ENCODE measurements at regions not wholly inside any gene's neighbourhood (a gene's known extent, or its start where the extent isn't known, plus 50 kb on each side); places are given as distances from the start of the nearest gene placed in this dataset.

DNA sequence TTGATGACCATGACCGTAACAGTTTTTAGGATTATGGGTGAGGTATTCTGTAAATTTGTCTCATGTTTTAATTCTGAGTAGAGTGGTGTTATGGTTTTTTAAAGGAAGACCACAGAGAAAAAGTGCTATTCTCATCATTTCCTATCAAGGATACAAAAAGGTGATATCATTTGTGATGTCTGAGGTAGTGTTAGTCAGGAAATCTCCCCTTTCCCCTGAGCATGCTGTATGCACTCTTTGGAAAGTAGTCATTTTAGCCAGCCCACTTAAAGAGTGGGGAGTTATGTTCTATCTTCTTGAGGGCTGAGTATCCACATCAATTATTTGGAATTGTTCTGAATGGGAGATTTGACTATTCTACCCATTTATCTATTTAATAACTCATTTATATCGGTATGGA lies 414.2 kb upstream of the SLC14A2 start:
- CTCF ChIA-PET, result interaction anchor here (0.6 to 2.0 kb wide), 2 partner anchors 12 to 89 kb away, joined by 3 to 11 read pairs; no protein-coding TSS in a partner anchor
- H3K27ac ChIP-seq (ENCODE audit: extremely low read depth, low read depth, low read length), result no peak overlapping the region

DNA sequence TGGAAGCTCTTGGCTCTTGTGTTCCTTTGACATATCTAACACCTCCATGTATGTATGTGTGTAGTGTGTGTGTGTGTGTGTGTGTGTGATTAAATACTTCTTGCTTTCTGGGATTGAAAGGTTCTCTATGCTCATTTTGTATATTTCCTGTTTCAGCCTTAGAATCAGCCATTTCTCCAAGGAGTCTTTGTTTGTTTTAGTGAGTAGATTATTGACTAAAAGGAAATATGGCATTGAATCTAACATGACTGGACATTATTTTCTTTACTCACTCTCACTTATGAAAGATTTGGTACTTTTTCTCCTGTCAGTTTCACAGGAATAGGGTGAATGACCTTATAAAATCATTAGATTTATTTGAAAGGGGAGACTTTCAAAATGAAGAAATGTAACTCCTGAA lies 413.8 kb upstream of the SLC14A2 start:
- Histone ChIP-seq H3K4me3 (ENCODE audit: low read depth, low read length) (no peak overlapping the region), H3K9me3 (ENCODE audit: control insufficient read depth, insufficient read depth, low read depth, low read length) (no peaks in the 10 kb centered on the region), H3K36me3 (ENCODE audit: control insufficient read depth in 2 of 2, insufficient read depth in 1 of 2, low read length in 2 of 2) (no peaks in the 10 kb centered on the region), H3K4me1 (ENCODE audit: control insufficient read depth, insufficient read depth, low read length) (no peaks in the 10 kb centered on the region), H3K27ac (ENCODE audit: extremely low read depth, low read depth, low read length) (no peak overlapping the region)
- POLR2A ChIA-PET, result no interaction called here
- CTCF ChIA-PET, result interaction anchor here (0.6 to 2.0 kb wide), 2 partner anchors 11 to 89 kb away, joined by 3 to 11 read pairs; no protein-coding TSS in a partner anchor
- TF ChIP-seq ZNF623 (tag by site-specific recombination; IDR thresholded peaks at IDR 0.05) (no peak), ZBTB48 (tag by site-specific recombination; IDR thresholded peaks at IDR 0.05) (no peak), BCL11B (tag by site-specific recombination; IDR thresholded peaks at IDR 0.05; ENCODE audit: low read depth) (no peak), ZNF658 (tag by site-specific recombination; IDR thresholded peaks at IDR 0.05) (no peak), ZNF311 (tag by site-specific recombination; IDR thresholded peaks at IDR 0.05; ENCODE audit: borderline replicate concordance) (no peak), SETDB1 (IDR thresholded peaks at IDR 0.05; ENCODE audit: insufficient read length, low read length) (no peak), GFI1B (tag by site-specific recombination; IDR thresholded peaks at IDR 0.05) (no peak), ZNF416 (tag by site-specific recombination; IDR thresholded peaks at IDR 0.05) (no peak), ZNF776 (tag by site-specific recombination; IDR thresholded peaks at IDR 0.05; ENCODE audit: borderline replicate concordance) (no peak), ZNF530 (tag by site-specific recombination; IDR thresholded peaks at IDR 0.05; ENCODE audit: low read depth) (no peak)
- TF ChIP-seq, protein P1, sequence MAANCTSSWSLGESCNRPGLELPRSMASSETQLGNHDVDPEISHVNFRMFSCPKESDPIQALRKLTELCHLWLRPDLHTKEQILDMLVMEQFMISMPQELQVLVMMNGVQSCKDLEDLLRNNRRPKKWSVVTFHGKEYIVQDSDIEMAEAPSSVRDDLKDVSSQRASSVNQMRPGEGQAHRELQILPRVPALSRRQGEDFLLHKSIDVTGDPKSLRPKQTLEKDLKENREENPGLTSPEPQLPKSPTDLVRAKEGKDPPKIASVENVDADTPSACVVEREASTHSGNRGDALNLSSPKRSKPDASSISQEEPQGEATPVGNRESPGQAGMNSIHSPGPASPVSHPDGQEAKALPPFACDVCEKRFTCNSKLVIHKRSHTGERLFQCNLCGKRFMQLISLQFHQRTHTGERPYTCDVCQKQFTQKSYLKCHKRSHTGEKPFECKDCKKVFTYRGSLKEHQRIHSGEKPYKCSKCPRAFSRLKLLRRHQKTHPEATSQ (tag by site-specific recombination; IDR thresholded peaks at IDR 0.05), result no peak

More for the DNA sequence above, 414.2 kb upstream of the SLC14A2 start:
- POLR2A ChIA-PET, result no interaction called here
- Histone ChIP-seq H3K36me3 (ENCODE audit: control insufficient read depth in 2 of 2, insufficient read depth in 1 of 2, low read length in 2 of 2) (no peaks in the 10 kb centered on the region), H3K4me3 (ENCODE audit: low read depth, low read length) (no peak overlapping the region), H3K4me1 (ENCODE audit: control insufficient read depth, insufficient read depth, low read length) (no peaks in the 10 kb centered on the region), H3K9me3 (ENCODE audit: control insufficient read depth, insufficient read depth, low read depth, low read length) (no peaks in the 10 kb centered on the region)
- no peak for TF ChIP-seq HOXA7 (CRISPR knock-in tag; IDR thresholded peaks at IDR 0.05; ENCODE audit: borderline replicate concordance)
- TF ChIP-seq ZBTB20 (tag by site-specific recombination; IDR thresholded peaks at IDR 0.05), result no peak
- TF ChIP-seq ZNF830 (tag by site-specific recombination; IDR thresholded peaks at IDR 0.05; ENCODE audit: low read depth), result no peak
- no peak for TF ChIP-seq ZNF292 (tag by site-specific recombination; IDR thresholded peaks at IDR 0.05; ENCODE audit: borderline replicate concordance, low read depth)
- no peak for TF ChIP-seq ZNF529 (tag by site-specific recombination; IDR thresholded peaks at IDR 0.05; ENCODE audit: insufficient replicate concordance)
- TF ChIP-seq, protein P2, sequence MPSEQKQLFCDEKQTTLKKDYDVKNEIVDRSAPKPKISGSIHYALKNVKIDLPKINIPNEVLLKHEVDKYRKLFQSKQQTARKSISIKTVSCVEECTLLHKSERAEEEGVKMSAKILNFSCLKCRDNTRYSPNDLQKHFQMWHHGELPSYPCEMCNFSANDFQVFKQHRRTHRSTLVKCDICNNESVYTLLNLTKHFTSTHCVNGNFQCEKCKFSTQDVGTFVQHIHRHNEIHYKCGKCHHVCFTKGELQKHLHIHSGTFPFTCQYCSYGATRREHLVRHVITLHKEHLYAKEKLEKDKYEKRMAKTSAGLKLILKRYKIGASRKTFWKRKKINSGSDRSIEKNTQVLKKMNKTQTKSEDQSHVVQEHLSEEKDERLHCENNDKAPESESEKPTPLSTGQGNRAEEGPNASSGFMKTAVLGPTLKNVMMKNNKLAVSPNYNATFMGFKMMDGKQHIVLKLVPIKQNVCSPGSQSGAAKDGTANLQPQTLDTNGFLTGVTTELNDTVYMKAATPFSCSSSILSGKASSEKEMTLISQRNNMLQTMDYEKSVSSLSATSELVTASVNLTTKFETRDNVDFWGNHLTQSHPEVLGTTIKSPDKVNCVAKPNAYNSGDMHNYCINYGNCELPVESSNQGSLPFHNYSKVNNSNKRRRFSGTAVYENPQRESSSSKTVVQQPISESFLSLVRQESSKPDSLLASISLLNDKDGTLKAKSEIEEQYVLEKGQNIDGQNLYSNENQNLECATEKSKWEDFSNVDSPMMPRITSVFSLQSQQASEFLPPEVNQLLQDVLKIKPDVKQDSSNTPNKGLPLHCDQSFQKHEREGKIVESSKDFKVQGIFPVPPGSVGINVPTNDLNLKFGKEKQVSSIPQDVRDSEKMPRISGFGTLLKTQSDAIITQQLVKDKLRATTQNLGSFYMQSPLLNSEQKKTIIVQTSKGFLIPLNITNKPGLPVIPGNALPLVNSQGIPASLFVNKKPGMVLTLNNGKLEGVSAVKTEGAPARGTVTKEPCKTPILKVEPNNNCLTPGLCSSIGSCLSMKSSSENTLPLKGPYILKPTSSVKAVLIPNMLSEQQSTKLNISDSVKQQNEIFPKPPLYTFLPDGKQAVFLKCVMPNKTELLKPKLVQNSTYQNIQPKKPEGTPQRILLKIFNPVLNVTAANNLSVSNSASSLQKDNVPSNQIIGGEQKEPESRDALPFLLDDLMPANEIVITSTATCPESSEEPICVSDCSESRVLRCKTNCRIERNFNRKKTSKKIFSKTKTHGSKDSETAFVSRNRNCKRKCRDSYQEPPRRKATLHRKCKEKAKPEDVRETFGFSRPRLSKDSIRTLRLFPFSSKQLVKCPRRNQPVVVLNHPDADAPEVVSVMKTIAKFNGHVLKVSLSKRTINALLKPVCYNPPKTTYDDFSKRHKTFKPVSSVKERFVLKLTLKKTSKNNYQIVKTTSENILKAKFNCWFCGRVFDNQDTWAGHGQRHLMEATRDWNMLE (tag by site-specific recombination; conservative IDR thresholded peaks at IDR 0.05; ENCODE audit: low read depth), result no peak
- TF ChIP-seq PRDM1 (tag by site-specific recombination; IDR thresholded peaks at IDR 0.05), result no peak
- TF ChIP-seq ZNF660 (tag by site-specific recombination; IDR thresholded peaks at IDR 0.05), result no peak
- TF ChIP-seq, protein P3, sequence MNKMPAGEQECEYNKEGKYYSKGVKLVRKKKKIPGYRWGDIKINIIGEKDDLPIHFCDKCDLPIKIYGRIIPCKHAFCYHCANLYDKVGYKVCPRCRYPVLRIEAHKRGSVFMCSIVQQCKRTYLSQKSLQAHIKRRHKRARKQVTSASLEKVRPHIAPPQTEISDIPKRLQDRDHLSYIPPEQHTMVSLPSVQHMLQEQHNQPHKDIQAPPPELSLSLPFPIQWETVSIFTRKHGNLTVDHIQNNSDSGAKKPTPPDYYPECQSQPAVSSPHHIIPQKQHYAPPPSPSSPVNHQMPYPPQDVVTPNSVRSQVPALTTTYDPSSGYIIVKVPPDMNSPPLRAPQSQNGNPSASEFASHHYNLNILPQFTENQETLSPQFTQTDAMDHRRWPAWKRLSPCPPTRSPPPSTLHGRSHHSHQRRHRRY (tag by site-specific recombination; IDR thresholded peaks at IDR 0.05), result no peak
- no peak for TF ChIP-seq ZNF777 (tag by site-specific recombination; IDR thresholded peaks at IDR 0.05; ENCODE audit: borderline replicate concordance)
- TF ChIP-seq WT1 (tag by site-specific recombination; IDR thresholded peaks at IDR 0.05), result no peak
- TF ChIP-seq ZNF23 (tag by site-specific recombination; IDR thresholded peaks at IDR 0.05; ENCODE audit: borderline replicate concordance), result no peak
- TF ChIP-seq ZNF138 (tag by site-specific recombination; IDR thresholded peaks at IDR 0.05; ENCODE audit: borderline replicate concordance), result no peak
- TF ChIP-seq ZNF211 (tag by site-specific recombination; IDR thresholded peaks at IDR 0.05; ENCODE audit: low read depth), result no peak
- no peak for TF ChIP-seq KLF16 (tag by site-specific recombination; IDR thresholded peaks at IDR 0.05)
- TF ChIP-seq, protein P4, sequence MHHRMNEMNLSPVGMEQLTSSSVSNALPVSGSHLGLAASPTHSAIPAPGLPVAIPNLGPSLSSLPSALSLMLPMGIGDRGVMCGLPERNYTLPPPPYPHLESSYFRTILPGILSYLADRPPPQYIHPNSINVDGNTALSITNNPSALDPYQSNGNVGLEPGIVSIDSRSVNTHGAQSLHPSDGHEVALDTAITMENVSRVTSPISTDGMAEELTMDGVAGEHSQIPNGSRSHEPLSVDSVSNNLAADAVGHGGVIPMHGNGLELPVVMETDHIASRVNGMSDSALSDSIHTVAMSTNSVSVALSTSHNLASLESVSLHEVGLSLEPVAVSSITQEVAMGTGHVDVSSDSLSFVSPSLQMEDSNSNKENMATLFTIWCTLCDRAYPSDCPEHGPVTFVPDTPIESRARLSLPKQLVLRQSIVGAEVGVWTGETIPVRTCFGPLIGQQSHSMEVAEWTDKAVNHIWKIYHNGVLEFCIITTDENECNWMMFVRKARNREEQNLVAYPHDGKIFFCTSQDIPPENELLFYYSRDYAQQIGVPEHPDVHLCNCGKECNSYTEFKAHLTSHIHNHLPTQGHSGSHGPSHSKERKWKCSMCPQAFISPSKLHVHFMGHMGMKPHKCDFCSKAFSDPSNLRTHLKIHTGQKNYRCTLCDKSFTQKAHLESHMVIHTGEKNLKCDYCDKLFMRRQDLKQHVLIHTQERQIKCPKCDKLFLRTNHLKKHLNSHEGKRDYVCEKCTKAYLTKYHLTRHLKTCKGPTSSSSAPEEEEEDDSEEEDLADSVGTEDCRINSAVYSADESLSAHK (tag by site-specific recombination; IDR thresholded peaks at IDR 0.05), result no peak
- no peak for TF ChIP-seq ZNF221 (tag by site-specific recombination; IDR thresholded peaks at IDR 0.05; ENCODE audit: borderline replicate concordance)

Data from HEK293 (cell line).